ENCODE measurements at regions not wholly inside any gene's neighbourhood (a gene's known extent, or its start where the extent isn't known, plus 50 kb on each side); places are given as distances from the start of the nearest gene placed in this dataset.

DNA sequence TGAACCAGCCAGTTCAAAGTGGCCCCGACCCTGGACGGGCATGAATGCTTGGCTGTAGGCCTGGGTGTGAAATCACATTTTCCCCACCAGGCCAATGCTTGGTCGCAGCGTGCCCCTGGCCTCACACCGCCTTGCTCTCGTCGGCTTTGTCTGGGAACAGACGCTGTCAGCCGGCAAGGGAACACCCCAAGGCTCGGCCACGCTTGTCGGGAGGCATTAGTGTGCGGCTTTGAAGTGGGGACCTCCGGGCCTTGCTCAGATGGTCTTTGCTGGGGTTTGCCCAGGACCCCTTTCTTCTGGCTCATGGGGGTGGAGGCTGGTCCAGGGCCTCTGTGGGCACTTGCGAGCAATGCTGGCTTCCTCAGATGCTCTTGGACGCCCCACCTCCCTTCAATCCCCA, 79.1 kb downstream of the INHBB start:
- DNase-seq (ENCODE audit: low read depth in 2 of 3, low spot score in 2 of 3), result no peak

GRCh38 chr2:120428748-120429147, 82.8 kb downstream of the INHBB start:
- DNase-seq (ENCODE audit: low read depth in 2 of 3, low spot score in 2 of 3), result no peak

- no peak for DNase-seq (ENCODE audit: low read depth in 2 of 3, low spot score in 2 of 3)
These were observed 83.9 kb downstream of the INHBB start for GRCh38 chr2:120429586-120430500.

DNA sequence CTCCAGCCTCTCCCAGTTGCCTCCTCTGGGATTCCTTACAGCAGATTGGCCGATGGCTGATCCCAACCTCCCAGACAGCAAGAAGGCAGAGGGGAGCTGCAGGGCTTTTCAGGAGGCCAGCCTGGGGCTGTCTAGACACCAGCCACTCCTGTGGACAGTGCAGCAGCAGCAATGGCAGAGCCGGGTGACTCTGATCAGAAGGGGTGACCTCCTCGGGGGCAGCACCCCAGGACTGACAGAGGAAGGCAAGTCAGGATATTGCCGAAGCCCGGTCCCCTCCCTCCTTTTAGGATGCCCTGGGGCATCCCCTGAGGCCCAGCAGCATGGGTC, 84.5 kb downstream of the INHBB start:
- DNase-seq (ENCODE audit: low read depth in 2 of 3, low spot score in 2 of 3), result no peak

DNA sequence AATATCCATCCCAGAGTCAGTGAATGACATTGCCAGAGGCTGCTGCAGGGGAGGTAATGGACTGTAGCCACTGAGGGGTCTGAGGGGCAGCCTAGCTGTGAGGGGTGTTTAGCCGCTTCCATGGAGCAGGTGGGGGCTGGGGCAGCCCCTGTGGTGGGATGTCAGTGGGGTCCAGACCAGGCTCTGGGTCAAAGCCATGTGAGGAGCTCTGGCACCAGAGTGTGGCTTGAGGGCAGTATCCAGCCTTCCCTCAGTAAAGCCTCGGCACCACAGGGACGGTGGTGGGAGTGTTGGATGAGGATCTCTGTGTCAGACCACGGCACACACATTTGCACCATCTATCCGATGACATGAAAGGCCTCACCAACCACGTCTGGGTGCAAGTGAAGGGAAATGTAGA, 85.0 kb downstream of the INHBB start:
- no peak for DNase-seq (ENCODE audit: low read depth in 2 of 3, low spot score in 2 of 3)

DNA sequence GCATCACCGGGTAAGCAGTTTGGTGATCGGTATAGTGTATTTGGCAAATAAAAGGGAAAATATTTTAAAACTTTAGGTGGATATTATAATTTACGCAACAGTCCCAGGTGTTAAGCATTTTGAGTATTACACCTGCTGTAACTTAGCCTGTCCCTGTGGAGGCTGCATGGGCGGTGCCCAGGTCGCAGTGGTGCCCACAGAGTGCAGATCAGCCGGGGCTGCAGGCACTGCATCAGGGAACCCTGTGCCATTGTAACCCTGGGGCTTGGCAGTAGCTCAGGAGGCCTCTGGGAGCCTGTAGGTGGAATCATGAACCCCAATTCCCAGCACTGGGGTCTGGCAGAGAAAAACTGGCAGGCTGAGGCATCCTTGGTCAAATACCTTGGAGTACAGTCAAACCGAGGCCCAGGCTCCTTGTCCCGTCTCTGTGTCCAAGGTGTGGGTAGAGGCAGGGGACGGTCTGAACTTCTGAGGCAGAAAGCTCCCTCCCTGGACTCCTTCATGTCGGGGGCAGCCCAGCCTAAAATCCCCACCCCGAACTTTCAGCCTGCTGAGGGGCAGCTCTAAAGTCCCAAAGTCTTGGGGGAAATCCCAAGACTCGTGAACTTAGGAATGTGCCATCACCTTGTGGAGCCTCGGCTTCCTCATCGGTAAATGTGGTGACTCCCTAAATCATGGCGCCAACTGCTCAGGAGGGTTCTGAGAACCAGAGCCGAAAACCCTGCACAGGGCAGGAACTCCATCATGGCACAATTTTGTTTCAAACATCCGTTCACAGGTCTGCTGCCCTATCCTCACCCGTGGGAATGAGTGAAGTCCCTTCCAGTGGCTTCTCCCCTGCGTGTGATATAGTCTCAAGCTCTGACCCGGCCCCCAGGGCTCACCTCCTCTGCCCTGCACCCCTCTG, 85.7 kb downstream of the INHBB start:
- DNase-seq (ENCODE audit: low read depth in 2 of 3, low spot score in 2 of 3), result no peak

GRCh38 chr2:120432293-120432975, 86.5 kb downstream of the INHBB start:
- no peak for DNase-seq (ENCODE audit: low read depth in 2 of 3, low spot score in 2 of 3)

DNA sequence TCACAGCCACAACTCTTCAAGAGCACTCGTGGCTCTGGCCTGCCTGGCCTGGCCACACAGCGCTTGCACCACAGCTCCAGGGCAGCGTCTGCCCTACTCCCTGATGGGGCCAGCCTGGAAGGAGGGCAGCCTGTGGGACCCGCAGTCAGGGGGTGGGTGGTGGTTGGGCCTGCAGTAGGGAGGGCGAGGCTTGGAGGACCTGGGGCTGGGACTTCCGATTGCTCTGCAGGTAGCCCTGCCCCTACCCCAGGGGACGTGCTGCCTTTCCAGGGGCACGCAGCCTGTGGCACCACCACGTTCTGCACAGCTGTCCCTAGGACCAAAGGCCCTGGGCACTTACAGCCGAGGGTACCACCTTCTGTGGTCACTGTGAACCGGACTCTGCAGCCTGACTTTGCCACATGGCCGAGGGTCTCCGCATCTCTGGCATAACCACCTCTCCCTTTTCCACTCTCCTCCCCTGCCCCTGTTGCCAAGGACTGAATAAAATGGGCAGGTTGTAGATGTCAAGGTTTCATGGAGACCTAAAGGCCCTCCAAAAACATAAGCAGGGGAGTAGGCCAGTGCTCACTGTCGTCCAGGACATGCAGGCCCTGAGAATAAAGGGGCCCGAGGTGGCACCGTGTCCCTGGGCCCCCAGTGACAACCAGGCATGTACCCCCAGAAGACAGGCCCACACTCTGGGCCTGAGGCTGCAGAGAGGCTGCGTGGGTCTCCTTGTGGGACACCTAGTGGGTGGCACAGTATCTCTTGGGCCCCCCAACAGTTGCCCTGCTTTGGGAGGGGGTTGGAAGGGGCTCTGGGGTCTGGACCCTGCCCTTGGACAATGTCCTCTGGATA, 87.3 kb downstream of the INHBB start:
- no peak for DNase-seq (ENCODE audit: low read depth in 2 of 3, low spot score in 2 of 3)

DNA sequence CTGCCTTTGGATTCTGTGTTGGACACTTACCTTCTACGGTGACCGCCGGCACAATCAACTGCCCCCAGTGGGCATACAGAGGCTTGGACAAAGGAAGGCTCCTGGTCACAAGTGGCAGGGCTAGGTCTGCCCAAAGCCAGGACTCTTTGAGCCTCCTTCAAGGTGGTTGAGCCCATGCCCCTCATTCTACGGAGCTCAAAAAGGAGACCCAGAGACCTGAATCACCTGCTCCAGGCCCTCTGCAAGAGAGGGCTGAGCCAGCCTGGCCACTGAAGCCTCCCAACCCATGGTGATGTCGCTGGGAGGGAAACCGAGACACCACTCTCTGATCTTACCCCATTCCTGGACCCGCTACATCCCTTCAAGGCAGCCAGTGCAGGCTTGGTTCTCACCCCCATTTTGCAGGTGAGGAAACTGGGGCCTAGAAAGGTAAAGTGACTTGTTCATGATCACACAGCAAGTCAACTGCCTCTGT, 87.9 kb downstream of the INHBB start:
- no peak for DNase-seq (ENCODE audit: low read depth in 2 of 3, low spot score in 2 of 3)

DNA sequence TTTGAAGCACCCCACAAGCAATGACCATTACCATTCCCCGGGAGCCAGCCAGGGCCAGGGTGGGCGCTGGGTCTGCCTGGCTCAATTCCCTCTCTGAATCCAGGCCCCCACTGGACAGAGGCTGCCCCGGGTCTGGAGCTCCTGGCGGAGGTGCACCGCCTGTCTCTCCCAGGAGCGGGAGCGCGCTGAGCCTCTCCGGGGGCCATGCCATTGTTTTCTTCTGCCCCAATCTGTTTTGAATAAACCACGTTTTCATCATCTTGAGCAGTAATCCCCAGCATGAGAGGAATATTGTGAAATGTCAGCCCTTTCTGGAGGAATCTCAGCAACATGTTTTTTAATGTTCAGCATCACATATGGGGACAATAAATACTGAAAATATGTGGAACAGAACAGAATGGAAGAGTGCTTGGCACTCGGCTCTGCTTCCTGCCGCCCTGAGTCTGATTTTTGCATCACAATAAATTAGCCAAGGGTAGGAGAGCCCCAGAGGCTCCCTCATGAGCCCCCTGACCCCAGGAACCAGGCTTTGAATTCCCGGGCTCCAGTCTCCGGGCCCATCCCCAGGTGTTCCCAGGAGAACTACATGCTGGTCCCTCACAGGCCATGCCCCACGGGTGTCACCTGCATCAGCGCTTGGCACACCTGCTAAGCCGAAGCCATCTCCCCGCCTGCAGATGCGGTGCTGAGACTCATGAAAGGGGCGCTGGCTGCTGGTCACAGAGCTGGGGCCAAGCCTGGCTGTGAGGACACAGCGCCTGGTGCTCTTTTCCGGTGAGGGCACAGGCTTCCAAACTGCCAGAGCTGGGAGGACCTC, 88.8 kb downstream of the INHBB start:
- no peak for DNase-seq (ENCODE audit: low read depth in 2 of 3, low spot score in 2 of 3)

DNA sequence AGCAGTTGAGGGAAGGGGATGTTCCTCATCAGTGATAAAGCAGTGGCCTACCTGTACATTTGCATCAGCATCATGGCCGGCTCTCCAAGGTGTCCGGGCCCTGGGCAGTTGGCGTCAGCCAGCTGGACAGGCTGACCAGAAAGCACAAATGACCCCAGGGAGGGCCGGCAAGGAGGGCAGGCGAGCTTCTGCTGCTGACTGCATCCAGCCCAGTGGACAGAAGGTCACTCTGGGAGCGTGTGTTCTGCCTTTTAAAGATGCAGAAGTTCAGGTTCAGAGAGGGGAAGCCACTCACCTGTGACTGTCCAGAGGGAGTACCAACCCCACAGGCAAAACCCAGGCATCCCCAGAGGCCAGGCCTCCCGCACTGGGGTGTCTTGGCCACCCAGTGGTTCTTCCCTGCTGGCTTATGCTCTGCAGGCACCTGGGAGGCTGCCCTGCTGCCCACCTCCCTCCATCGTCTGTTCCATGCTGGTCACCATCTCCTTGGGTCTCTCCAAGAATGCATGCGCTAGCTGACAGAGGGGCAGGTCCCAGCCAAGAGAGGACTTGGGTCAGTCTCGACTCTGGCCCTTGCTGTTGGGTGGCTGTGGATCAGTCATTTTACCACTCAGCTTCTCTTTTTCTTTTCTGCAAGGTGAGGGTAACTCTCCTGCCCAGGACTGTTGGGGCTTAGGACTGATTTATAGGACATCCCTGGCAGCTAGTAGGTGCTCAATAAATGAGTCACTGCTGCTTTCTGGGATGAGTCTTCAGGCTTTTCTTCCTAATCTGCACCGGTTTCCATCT, 89.9 kb downstream of the INHBB start:
- no peak for DNase-seq (ENCODE audit: low read depth in 2 of 3, low spot score in 2 of 3)

DNA sequence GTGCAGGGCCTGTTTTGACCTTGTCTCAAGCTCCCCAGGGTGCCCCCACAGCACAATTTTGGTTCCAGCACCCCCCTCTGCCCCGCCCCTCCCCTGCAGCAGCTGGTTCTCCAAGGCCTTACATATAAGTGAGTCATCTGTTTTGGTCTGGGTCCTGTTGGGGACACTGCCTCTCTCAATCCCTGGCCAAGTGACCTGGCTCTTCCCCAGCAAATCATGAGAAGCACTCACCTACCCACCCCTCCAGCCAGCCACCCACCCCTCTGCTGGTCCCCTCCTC, 90.5 kb downstream of the INHBB start:
- no peak for DNase-seq (ENCODE audit: low read depth in 2 of 3, low spot score in 2 of 3)

GRCh38 chr2:120436885-120437603, 91.1 kb downstream of the INHBB start:
- no peak for DNase-seq (ENCODE audit: low read depth in 2 of 3, low spot score in 2 of 3)

DNA sequence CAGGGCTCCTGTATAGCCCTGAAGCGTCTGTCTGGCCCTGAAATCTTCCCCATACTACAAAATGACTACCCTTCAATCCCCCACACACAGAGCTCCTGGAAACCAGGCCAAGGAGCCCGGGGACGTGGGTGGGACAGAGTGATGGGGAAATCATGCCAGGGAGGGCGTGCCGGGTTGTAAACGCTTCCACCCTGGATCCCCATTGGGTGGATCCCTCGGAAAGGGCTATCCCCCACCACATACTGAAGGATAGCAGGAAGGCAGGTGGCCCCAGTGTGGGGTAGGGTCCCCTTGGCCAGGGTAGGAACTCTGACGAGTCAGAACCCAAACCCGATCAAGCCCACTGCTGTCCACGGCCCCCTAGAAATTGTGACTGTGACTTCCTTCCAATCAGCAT, 91.7 kb downstream of the INHBB start:
- DNase-seq (ENCODE audit: low read depth in 2 of 3, low spot score in 2 of 3), result no peak

DNA sequence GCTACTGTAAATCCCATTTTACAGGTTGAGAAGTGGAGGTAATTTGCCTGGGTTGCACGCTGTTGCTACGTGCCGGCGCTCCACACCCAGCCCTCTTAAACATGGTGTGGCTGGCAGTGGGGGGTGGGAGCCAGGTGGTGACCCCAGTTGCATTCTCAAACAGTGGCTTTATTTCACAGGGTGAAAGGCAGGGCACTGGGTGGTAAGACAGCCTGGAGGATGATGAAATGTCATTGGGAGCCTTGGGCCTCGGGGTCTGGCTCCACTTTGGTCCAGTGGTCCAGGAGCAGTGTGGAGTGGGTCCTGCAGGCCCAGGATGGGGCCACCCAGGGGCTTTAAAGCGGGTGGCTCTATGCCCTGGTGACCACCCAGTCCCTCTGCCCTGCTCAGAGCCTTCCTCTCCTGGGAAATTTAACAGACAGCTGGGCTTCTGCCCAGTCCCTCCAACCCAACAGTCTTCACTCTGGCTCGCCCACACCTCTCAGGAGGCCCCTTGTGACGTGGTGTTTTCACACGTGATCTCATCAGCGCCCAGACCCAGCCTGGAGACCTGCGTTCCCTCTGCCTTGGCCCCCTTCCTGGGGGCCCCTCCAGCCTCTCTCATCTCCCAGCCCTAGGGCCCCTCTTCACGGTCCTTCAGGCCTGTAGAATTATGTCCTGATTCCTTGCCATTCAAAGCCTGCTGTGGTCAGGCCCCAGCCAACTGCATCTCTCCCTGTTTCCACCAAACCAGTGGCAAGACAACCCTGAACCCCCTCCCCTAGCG, 92.5 kb downstream of the INHBB start:
- no peak for DNase-seq (ENCODE audit: low read depth in 2 of 3, low spot score in 2 of 3)

DNA sequence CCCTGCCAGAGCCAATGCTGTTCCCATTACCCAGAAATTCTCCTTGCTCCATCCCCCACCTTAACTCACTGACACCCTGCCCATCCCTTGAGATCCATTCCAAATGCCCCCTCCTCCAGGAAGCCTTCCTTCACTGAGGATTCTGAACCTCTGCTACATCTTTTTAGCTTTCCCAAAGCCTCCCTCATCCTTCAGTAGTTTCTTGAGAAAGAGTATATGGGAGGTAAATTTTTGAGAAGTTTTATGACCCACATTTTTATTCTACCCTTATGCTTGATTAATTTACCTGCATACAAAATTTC, 93.1 kb downstream of the INHBB start:
- DNase-seq (ENCODE audit: low read depth in 2 of 3, low spot score in 2 of 3), result no peak

DNA sequence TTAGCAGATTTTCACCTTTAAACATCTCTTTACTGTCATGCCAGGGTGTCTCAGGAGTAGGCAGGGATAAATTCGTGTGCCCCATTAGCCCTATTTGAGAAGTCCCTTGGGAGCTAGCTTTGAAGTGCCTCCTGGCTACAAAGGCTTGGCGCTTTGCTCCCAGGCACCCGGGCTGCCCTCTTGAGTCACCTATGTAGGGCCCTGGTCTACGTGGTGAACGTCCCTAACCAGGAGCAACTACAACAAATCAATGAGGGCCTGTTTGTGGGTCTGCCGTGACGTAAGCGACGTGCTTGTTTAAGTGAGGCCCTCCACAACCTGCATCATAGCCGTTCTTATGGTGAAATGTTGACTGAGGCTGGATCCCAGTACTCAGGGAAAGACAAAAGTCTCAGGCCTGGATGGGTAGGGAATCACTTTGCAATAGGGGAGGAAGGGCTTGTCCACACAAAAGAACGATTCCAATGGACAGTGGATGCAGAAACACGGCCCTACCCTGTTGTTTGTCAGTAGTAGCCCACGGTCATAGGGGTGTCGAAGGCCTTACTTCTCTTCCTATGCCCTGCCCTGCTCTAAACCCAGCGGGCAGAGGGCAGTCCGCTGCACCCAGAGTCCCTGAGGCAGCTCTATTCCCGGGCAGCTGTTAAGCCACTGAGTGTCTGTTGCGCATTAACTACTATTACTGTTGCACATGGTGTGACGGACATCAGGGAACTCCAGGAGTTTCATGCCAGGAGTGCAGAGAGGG, 93.9 kb downstream of the INHBB start:
- DNase-seq (ENCODE audit: low read depth in 2 of 3, low spot score in 2 of 3), result no peak

Data from activated CD8-positive, alpha-beta memory T cell treated with anti-CD3 and anti-CD28 coated beads for 48 hours (primary cell).